ENCODE measurements at regions not wholly inside any gene's neighbourhood (a gene's known extent, or its start where the extent isn't known, plus 50 kb on each side); places are given as distances from the start of the nearest gene placed in this dataset.

GRCh38 chr3:30393079-30393478 lies 213.3 kb upstream of the TGFBR2 start:
- Histone ChIP-seq H3K27ac (ENCODE audit: low read depth) (no peak overlapping the region), H3K27me3 (ENCODE audit: insufficient read depth) (no peaks in the 10 kb centered on the region), H4K20me1 (replicated peaks; ENCODE audit: insufficient read depth) (no peaks in the 10 kb centered on the region), H2AFZ (no peak overlapping the region), H3F3A (replicated peaks; ENCODE audit: low read depth) (no peaks in the 10 kb centered on the region), H3K4me3 (no peak overlapping the region), H3K4me2 (no peak overlapping the region), H3K79me2 (replicated peaks; ENCODE audit: insufficient read depth) (no peaks in the 10 kb centered on the region), H3K9me2 (ENCODE audit: insufficient read depth) (peaks cover 26% of the 10 kb centered on the region), H3K4me1 (ENCODE audit: insufficient read depth) (no peaks in the 10 kb centered on the region), H3K36me3 (ENCODE audit: insufficient read depth) (0 out of 2 replicates have a peak, but pooled peaks cover 2% of the 10 kb centered on the region)
- H3K9me3 Mint-ChIP-seq, result no peaks in the 10 kb centered on the region
- H3K4me3 Mint-ChIP-seq, result no peak overlapping the region
- no peak overlapping the region for H3K27ac Mint-ChIP-seq
- TF ChIP-seq EZH2 (IDR thresholded peaks at IDR 0.05; ENCODE audit: low read depth, unreplicated experiment) (no peak), ZNF331 (CRISPR knock-in tag; IDR thresholded peaks at IDR 0.05; ENCODE audit: low read depth) (no peak), ZNF114 (CRISPR knock-in tag; IDR thresholded peaks at IDR 0.05) (no peak), JUNB (IDR thresholded peaks at IDR 0.05; ENCODE audit: unreplicated experiment) (no peak), CTCF (conservative IDR thresholded peaks at IDR 0.05; ENCODE audit: low read depth in 2 of 2) (no peak), ETS1 (IDR thresholded peaks at IDR 0.05) (no peak)
- H3K27me3 Mint-ChIP-seq (ENCODE audit: insufficient read depth, low read depth, poor library complexity), result peaks cover 3% of the 10 kb centered on the region
- DNase-seq (ENCODE audit: low spot score), result no peak
- no peaks in the 10 kb centered on the region for H3K4me1 Mint-ChIP-seq
- no peaks in the 10 kb centered on the region for H3K36me3 Mint-ChIP-seq (ENCODE audit: low read depth)
- no peak for ATAC-seq

- no peaks in the 10 kb centered on the region; the same call in none of the 2 replicates for H3K4me1 ChIP-seq (ENCODE audit: insufficient read depth)
- H3K4me3 Mint-ChIP-seq, result no peak overlapping the region
- H3K36me3 Mint-ChIP-seq (ENCODE audit: low read depth), result no peaks in the 10 kb centered on the region
- H3K4me2 ChIP-seq, result no peak overlapping the region
- H3K27ac ChIP-seq (ENCODE audit: low read depth), result no peak overlapping the region
- H3K36me3 ChIP-seq (ENCODE audit: insufficient read depth), result 0 out of 2 replicates have a peak, but pooled peaks cover 2% of the 10 kb centered on the region
- ATAC-seq (no peak), DNase-seq (ENCODE audit: low spot score) (no peak)
- peaks cover 25% of the 10 kb centered on the region for H3K9me2 ChIP-seq (ENCODE audit: insufficient read depth)
- peaks cover 11% of the 10 kb centered on the region for H3K4me1 Mint-ChIP-seq
- no peak overlapping the region for H3K27ac Mint-ChIP-seq
- H3K9me3 Mint-ChIP-seq, result no peaks in the 10 kb centered on the region
- no peaks in the 10 kb centered on the region for H4K20me1 ChIP-seq (replicated peaks; ENCODE audit: insufficient read depth)
- no peaks in the 10 kb centered on the region for H3F3A ChIP-seq (replicated peaks; ENCODE audit: low read depth)
- H2AFZ ChIP-seq, result no peak overlapping the region
- no peaks in the 10 kb centered on the region for H3K27me3 ChIP-seq (ENCODE audit: insufficient read depth)
- no peaks in the 10 kb centered on the region for H3K79me2 ChIP-seq (replicated peaks; ENCODE audit: insufficient read depth)
- H3K4me3 ChIP-seq, result no peak overlapping the region
- no peaks in the 10 kb centered on the region for H3K27me3 Mint-ChIP-seq (ENCODE audit: insufficient read depth, low read depth, poor library complexity)
- TF ChIP-seq NANOG (IDR thresholded peaks at IDR 0.05; ENCODE audit: borderline replicate concordance), result no peak
- no peak for TF ChIP-seq EZH2 (IDR thresholded peaks at IDR 0.05; ENCODE audit: low read depth, unreplicated experiment)
- no peak for TF ChIP-seq CREB1 (CRISPR knock-in tag; IDR thresholded peaks at IDR 0.05; ENCODE audit: low read depth)
- TF ChIP-seq REST (IDR thresholded peaks at IDR 0.05; ENCODE audit: unreplicated experiment), result no peak
- TF ChIP-seq ZNF114 (CRISPR knock-in tag; IDR thresholded peaks at IDR 0.05), result no peak
- TF ChIP-seq JUNB (IDR thresholded peaks at IDR 0.05; ENCODE audit: unreplicated experiment), result no peak
- no peak for TF ChIP-seq ZNF331 (CRISPR knock-in tag; IDR thresholded peaks at IDR 0.05; ENCODE audit: low read depth)
- no peak for TF ChIP-seq POLR2AphosphoS5 (IDR thresholded peaks at IDR 0.05; ENCODE audit: low read depth)
Measured at GRCh38 chr3:30397030-30397429, 209.4 kb upstream of the TGFBR2 start.

Measured in GM23338 (cell line).